ENCODE measurements at regions not wholly inside any gene's neighbourhood (a gene's known extent, or its start where the extent isn't known, plus 50 kb on each side); places are given as distances from the start of the nearest gene placed in this dataset.

DNA sequence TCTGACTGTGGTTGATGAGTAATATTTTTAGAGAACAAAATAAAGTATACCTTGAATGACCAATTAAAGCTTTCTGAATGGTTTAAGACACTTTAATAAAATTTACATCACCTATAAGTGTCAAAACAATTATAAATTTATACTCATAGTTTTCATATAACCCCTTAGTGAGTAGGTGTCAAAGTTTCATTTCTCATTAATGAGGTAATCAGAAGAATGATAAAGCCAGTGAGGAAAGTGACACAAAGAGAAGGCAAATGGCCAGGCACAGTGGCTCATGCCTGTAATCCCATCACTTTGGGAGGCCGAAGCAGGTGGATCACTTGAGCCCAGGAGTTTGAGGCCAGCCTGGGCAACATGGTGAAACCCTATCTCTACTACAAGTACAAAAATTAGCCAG is 60.8 kb upstream of the CTLA4 start:
- Mint-ChIP-seq H3K4me3 (peak overlapping the region; percentile 32), H3K4me1 (peaks cover 67% of the 10 kb centered on the region), H3K27ac (peak overlapping the region; percentile 75), H3K27me3 (no peaks in the 10 kb centered on the region), H3K9me3 (peaks cover 5% of the 10 kb centered on the region), H3K36me3 (ENCODE audit: low read depth) (no peaks in the 10 kb centered on the region)
- ATAC-seq (replicated peaks) = no peak

DNA sequence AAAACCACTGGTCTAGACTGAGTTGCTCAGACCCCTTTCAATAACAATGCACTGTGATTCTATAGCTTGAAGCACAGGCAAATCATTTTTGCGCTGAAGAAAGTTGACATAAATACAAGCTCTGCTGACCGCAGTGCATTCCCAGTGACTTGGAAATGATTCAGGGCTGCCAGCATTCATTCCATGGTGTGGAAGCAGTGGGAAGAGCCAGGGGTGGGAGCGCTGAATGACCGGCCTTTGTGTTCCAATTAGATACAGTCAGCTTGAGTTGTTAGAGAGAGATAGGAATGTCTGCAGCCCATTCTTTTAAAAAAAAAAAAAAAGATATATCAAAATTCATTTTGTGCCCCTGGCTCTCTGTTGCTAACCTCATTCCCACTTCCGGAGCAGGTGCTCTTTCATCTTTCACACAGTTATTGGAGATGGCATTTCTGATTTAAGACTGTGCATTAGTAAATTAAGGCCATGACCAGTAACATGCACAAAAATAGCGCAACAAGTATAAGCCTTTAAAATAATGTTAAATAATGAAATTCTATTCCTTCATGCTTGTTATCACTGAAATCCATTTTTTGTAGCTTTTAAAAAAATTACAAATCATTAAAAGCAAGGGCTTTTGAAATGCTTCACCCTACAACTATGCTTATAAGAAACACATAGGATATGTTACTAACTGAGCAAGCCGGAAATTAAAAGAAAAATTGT is 59.4 kb upstream of the CTLA4 start:
- no peaks in the 10 kb centered on the region for H3K36me3 Mint-ChIP-seq (ENCODE audit: low read depth)
- peaks cover 5% of the 10 kb centered on the region for H3K9me3 Mint-ChIP-seq
- no peak overlapping the region for H3K27ac Mint-ChIP-seq
- H3K27me3 Mint-ChIP-seq = no peaks in the 10 kb centered on the region
- peaks cover 58% of the 10 kb centered on the region for H3K4me1 Mint-ChIP-seq
- ATAC-seq (replicated peaks) = no peak
- no peak overlapping the region for H3K4me3 Mint-ChIP-seq

DNA sequence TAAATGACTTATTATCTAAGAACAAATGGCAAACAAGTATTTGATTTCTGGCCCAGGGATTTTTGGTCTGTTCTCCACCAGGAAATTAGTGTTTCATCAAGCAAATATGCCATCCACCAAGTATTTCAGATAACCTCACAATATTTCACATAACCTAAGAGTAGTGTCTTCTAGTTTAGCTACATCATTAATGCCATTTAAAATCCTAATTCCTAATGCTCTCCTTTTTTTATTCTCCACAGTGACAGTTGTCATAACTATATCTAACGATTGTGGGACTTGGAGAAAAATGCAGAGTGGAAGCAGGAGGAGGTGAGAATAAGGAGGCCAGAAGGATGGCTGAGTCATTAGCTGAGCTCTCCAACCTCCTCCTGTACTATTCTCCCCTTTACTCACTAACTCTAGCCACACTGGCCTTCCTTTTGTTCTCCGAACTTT is 58.5 kb upstream of the CTLA4 start:
- no peak for ATAC-seq (replicated peaks)
- H3K36me3 Mint-ChIP-seq (ENCODE audit: low read depth) = no peaks in the 10 kb centered on the region
- peaks cover 57% of the 10 kb centered on the region for H3K4me1 Mint-ChIP-seq
- H3K27me3 Mint-ChIP-seq = no peaks in the 10 kb centered on the region
- H3K4me3 Mint-ChIP-seq = peak overlapping the region; percentile 8
- H3K27ac Mint-ChIP-seq = peak overlapping the region; percentile 76
- H3K9me3 Mint-ChIP-seq = peaks cover 5% of the 10 kb centered on the region

DNA sequence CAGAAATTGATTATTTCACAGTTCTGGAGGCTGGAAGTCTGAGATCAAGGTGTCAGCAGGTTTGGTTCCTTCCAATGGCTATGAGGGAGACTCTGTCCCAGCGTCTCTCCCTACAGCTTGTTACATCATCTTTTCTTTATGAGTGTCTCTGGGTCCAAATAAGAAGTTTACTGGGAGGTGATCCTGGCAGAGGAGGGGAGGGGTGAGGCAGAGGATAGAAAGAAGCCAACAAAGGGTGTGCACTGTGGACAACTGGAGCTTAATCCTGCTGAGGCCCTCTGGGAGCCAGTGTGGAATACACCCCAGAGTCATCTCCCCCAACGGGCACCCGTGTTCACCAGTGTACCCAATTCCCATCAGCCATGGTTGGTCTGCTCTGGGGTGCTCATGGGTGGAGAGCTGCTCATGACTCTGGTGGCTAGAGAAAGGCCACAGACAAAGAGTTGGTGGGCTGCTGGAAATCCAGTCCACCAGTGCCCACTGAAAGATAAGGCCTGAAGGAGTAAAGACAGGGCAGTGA is 57.5 kb upstream of the CTLA4 start:
- no peaks in the 10 kb centered on the region for H3K27me3 Mint-ChIP-seq
- H3K27ac Mint-ChIP-seq = peak overlapping the region; percentile 76
- H3K4me3 Mint-ChIP-seq = no peak overlapping the region
- H3K36me3 Mint-ChIP-seq (ENCODE audit: low read depth) = no peaks in the 10 kb centered on the region
- H3K9me3 Mint-ChIP-seq = peaks cover 5% of the 10 kb centered on the region
- H3K4me1 Mint-ChIP-seq = peaks cover 55% of the 10 kb centered on the region
- no peak for ATAC-seq (replicated peaks)

DNA sequence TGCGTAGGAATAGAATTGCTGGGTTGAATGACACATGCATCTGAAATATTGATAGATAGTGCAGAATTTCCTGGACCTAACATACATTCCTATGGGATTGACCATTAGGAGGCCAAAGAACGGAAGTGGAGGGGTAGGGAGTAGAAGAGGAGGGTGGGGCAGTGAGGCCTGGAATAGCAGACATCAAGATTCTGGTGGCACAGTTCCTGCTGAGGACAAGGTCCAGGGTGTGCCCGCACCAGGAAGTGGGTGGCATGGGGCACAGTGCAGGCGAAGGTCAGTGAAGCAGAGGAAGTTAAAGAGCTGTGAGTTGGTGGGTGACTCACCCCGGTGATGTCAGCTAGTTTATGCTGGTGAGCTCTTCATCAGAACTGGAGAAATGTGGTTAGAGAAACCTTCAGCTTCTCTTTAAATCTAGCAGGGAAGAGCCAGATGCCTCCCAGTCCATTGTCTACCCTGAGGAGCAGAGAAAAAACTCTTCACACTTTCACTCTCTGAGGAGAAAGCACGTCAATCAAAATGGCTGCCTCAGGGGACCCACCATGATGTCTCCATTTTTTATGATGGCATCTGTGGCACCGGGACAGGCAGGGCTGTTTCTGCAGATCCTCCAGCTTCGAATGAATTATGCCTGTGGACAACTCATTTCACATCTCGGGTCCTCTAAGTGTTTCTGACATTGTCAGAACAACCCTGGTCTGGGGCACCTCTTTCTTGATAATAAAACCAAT is 55.9 kb upstream of the CTLA4 start:
- H3K4me1 Mint-ChIP-seq = peaks cover 51% of the 10 kb centered on the region
- H3K27me3 Mint-ChIP-seq = no peaks in the 10 kb centered on the region
- peaks cover under 1% of the 10 kb centered on the region for H3K9me3 Mint-ChIP-seq
- ATAC-seq (replicated peaks) = peak; percentile 91
- no peaks in the 10 kb centered on the region for H3K36me3 Mint-ChIP-seq (ENCODE audit: low read depth)
- peak overlapping the region; percentile 88 for H3K27ac Mint-ChIP-seq
- peak overlapping the region; percentile 50 for H3K4me3 Mint-ChIP-seq

DNA sequence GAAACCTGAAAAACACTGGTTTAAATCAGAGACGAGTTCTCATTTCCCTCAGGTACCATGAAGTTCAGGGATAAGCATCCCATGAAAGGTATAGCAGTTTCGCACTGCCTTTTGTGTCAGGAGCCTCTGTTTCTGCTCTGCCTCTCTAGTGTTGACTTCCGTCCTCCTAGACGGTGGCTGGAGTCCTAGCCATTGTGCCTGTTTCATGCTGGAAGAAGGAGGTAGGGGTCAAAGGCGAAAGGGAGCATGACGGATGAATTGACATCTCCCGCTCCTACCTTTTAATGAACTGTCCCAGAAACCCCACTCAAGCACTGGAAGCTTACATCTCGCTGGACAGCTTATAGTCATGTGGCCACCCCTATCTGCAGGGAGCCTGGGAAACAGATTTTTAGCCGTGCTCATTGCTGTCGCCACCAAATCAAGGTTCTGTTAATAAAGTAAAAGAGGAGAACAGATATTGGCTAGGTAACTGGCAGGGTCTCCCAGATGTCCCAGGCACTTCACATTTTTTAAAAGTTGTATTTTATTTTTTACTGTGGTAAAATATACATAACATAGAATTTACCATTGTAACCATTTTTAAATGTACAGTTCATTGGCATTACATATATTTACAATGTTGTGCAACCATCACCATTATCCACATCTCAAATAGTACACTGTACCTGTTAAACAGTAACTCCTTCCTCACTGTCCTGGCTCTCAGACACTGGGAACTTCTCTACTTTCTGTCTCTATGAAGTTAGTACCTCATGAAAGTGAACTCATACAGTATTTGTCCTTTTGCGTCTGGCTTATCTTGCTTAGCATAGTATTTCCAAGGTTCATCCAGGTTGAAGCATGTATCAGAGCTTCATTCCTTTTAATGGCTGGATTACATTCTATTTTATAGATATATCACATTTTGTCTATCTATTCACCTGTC is 55.0 kb upstream of the CTLA4 start:
- peaks cover 44% of the 10 kb centered on the region for H3K4me1 Mint-ChIP-seq
- H3K9me3 Mint-ChIP-seq = no peaks in the 10 kb centered on the region
- no peaks in the 10 kb centered on the region for H3K36me3 Mint-ChIP-seq (ENCODE audit: low read depth)
- ATAC-seq (replicated peaks) = no peak
- peak overlapping the region; percentile 50 for H3K4me3 Mint-ChIP-seq
- H3K27ac Mint-ChIP-seq = peak overlapping the region; percentile 88
- H3K27me3 Mint-ChIP-seq = no peaks in the 10 kb centered on the region

DNA sequence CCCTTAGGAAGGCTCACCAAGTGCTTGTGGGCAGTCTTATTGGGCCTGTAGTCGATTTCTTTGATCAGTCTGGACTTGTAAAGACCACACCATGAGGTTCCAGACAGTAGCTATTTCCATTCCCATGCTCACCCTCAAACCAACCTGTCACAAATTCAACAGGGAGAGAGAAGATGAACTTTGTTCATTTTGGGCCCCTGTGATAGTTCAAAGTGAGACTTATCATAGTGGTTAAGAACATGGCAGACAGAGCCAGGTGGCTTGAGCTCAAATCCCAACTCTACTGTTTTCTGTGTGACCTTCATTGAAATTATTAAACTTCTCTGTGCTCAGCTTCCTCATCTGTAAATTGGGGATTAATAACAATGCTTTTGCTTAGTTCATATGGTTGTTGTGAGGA is 53.9 kb upstream of the CTLA4 start:
- Mint-ChIP-seq H3K36me3 (ENCODE audit: low read depth) (no peaks in the 10 kb centered on the region), H3K27ac (peak overlapping the region; percentile 63), H3K27me3 (no peaks in the 10 kb centered on the region), H3K4me1 (peaks cover 44% of the 10 kb centered on the region), H3K9me3 (no peaks in the 10 kb centered on the region), H3K4me3 (peak overlapping the region; percentile 50)
- ATAC-seq (replicated peaks) = no peak

DNA sequence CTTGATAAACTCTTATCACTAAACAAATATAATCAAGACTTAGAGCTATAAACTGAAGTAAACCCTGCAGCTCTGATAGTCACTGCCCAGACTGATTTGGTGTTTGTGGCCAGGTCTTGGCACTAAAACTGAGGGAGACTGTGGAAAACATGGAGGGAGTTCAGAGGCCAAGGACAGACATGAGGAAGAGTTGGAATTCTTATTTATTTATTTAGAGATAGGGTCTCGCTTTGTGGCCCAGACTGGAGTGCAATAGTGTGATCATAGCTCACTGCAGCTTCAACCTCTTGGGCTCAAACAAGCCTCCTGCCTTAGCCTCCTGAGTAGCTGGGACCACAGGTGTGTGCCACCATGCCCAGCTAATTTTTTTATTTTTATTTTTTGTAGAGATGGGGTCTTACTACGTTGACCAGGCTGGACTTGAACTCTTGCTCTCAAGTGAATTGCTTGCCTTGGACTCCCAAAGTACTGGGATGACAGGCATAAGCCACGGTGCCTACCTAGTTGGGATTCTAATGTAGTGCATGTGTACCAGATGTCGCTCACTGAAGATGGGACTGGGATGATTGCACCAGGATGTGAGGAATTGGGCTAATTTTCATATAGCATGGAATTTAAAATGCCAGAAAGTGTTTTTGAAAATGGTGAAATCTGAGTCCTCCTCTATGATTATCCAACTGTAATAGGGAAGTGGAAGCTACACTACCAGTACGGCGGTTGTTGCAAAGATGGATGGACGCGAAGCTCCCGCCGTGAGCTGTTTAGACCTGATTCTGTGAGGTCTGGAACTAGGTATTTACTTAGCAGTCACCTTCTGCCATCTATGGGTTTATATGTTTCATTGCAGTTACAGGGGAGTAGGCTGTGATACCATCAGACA is 52.7 kb upstream of the CTLA4 start:
- Mint-ChIP-seq H3K27me3 (no peaks in the 10 kb centered on the region), H3K4me3 (peak overlapping the region; percentile 70), H3K9me3 (no peaks in the 10 kb centered on the region), H3K27ac (peak overlapping the region; percentile 63), H3K36me3 (ENCODE audit: low read depth) (no peaks in the 10 kb centered on the region), H3K4me1 (peaks cover 34% of the 10 kb centered on the region)
- peak; percentile 57 for ATAC-seq (replicated peaks)

DNA sequence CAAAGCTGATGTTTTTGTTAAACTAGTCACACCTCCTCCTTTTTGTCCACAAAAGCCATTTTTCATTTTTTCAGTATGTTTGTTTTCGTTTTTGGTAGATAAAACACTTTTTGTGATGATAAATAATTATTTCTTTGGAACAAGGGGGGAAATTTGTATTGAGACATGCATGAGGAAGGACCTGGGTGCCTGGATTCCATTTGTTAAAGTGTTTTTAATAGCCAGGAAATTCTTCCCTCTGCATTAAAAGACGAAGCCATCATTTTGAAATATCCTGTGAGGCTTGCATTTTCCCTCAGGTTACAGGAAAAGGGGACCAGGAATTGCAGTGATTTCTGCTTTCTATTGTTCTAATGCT is 52.1 kb upstream of the CTLA4 start:
- peaks cover 29% of the 10 kb centered on the region for H3K4me1 Mint-ChIP-seq
- no peaks in the 10 kb centered on the region for H3K36me3 Mint-ChIP-seq (ENCODE audit: low read depth)
- H3K27me3 Mint-ChIP-seq = no peaks in the 10 kb centered on the region
- H3K9me3 Mint-ChIP-seq = no peaks in the 10 kb centered on the region
- peak overlapping the region; percentile 70 for H3K4me3 Mint-ChIP-seq
- H3K27ac Mint-ChIP-seq = peak overlapping the region; percentile 63
- no peak for ATAC-seq (replicated peaks)

DNA sequence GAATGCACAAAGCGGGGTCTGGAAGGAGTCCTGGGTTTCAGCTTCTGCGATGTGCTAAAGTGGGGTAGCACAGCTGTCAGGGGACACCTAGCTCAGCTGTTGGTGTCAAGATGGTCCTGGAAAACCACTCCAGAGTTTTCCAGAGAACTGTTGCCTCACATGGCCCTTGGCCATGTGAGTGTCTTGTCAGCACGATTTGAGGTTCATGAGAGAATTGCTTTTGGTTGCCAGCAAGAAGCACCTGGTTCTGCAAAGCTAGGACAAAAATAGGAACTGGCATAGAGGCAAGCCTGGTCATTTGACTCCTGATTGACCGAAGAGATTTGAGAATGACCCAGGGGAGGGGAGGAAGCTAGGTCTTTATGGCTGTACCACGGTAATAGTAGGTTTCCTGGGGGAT is 50.4 kb upstream of the CTLA4 start:
- H3K4me3 Mint-ChIP-seq = no peak overlapping the region
- no peaks in the 10 kb centered on the region for H3K36me3 Mint-ChIP-seq (ENCODE audit: low read depth)
- H3K27me3 Mint-ChIP-seq = no peaks in the 10 kb centered on the region
- peaks cover 25% of the 10 kb centered on the region for H3K4me1 Mint-ChIP-seq
- H3K27ac Mint-ChIP-seq = no peak overlapping the region
- H3K9me3 Mint-ChIP-seq = no peaks in the 10 kb centered on the region
- no peak for ATAC-seq (replicated peaks)
